IMR-90 (cell line): ENCODE measurements at regions not wholly inside any gene's neighbourhood (a gene's known extent, or its start where the extent isn't known, plus 50 kb on each side); places are given as distances from the start of the nearest gene placed in this dataset.

Experiments
- CEBPB ChIP-seq: IDR thresholded peaks from 2 replicates; pipeline ENCODE4 v1.6.1; 2012; ENCODE audit warnings: low read depth, low read length, improper control_type of control experiment
- CHD1 ChIP-seq: IDR thresholded peaks from 2 replicates; pipeline ENCODE4 v1.6.1; 2012; ENCODE audit warnings: low read depth, low read length, improper control_type of control experiment
- MXI1 ChIP-seq: IDR thresholded peaks from 2 replicates; pipeline ENCODE4 v1.6.1; 2012; ENCODE audit warnings: low read depth, mild to moderate bottlenecking, low read length, moderate library complexity, borderline replicate concordance
- POLR2A ChIP-seq: IDR thresholded peaks from 2 replicates; pipeline ENCODE4 v1.6.1; 2012; ENCODE audit warnings: mild to moderate bottlenecking, low read depth, low read length
- RAD21 ChIP-seq: IDR thresholded peaks from 2 replicates; pipeline ENCODE4 v1.6.1; 2012; ENCODE audit warnings: low read length, improper control_type of control experiment
- RFX5 ChIP-seq: IDR thresholded peaks from 2 replicates; pipeline ENCODE4 v1.8.0; 2012; ENCODE audit warnings: low read depth, mild to moderate bottlenecking, low read length, moderate library complexity
- TF ChIP-seq, protein P1 (sequence below): conservative IDR thresholded peaks from 2 replicates; pipeline ENCODE4 v1.5.1; 2012; ENCODE audit warnings: mild to moderate bottlenecking, low read depth, low read length, improper control_type of control experiment
- TF ChIP-seq, protein P2 (sequence below): fragments of 150-350 bp; IDR thresholded peaks from 2 replicates; pipeline ENCODE4 v1.6.1; 2016; ENCODE audit warnings: low read depth, mild to moderate bottlenecking, low read length, moderate library complexity, borderline replicate concordance

DNA sequence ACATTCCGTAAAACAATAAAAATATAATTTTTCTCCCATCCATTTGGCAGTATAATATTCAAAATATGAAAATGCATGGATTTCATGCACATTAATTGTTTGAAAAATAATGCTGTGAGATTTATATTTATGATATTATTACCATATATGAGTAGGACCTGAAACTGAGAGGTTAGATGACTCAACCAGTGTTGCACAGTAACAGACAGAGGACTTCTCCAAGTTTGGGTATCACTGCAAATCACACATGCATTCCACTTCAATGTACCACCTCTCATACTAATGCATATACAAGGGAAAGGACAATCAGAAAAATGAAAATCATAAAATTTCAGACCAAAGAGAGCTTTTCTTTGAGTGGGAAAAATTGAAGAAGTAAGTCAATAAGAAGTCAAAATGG lies 269.5 kb downstream of the SOCS6 start:
- TF ChIP-seq RAD21 (no peak), POLR2A (no peak), CEBPB (no peak), RFX5 (no peak), MXI1 (no peak), CHD1 (no peak)
- TF ChIP-seq, protein P1, sequence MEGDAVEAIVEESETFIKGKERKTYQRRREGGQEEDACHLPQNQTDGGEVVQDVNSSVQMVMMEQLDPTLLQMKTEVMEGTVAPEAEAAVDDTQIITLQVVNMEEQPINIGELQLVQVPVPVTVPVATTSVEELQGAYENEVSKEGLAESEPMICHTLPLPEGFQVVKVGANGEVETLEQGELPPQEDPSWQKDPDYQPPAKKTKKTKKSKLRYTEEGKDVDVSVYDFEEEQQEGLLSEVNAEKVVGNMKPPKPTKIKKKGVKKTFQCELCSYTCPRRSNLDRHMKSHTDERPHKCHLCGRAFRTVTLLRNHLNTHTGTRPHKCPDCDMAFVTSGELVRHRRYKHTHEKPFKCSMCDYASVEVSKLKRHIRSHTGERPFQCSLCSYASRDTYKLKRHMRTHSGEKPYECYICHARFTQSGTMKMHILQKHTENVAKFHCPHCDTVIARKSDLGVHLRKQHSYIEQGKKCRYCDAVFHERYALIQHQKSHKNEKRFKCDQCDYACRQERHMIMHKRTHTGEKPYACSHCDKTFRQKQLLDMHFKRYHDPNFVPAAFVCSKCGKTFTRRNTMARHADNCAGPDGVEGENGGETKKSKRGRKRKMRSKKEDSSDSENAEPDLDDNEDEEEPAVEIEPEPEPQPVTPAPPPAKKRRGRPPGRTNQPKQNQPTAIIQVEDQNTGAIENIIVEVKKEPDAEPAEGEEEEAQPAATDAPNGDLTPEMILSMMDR = no peak
- TF ChIP-seq, protein P2, sequence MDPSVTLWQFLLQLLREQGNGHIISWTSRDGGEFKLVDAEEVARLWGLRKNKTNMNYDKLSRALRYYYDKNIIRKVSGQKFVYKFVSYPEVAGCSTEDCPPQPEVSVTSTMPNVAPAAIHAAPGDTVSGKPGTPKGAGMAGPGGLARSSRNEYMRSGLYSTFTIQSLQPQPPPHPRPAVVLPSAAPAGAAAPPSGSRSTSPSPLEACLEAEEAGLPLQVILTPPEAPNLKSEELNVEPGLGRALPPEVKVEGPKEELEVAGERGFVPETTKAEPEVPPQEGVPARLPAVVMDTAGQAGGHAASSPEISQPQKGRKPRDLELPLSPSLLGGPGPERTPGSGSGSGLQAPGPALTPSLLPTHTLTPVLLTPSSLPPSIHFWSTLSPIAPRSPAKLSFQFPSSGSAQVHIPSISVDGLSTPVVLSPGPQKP = no peak
